Testis (tissue), 2 donors: ENCODE measurements at regions not wholly inside any gene's neighbourhood (a gene's known extent, or its start where the extent isn't known, plus 50 kb on each side); places are given as distances from the start of the nearest gene placed in this dataset.

Source experiments
- DNase-seq: peaks from one replicate; pipeline ENCODE4 v3.0.0-alpha.2; 2019
- H3K27ac ChIP-seq, 2 donors: fragments of 200-600 bp; sonication (generic); one replicate each; pipeline ENCODE4 v1.5.1; 2019
- H3K27me3 ChIP-seq: fragments of 200-600 bp; sonication (generic); one replicate; pipeline ENCODE4 v1.5.1; 2019
- H3K36me3 ChIP-seq: fragments of 200-600 bp; sonication (generic); one replicate; pipeline ENCODE4 v1.5.1; 2017; ENCODE audit warnings: low read depth; ENCODE audit errors: missing control alignments
- H3K4me1 ChIP-seq: fragments of 200-600 bp; sonication (generic); one replicate; pipeline ENCODE4 v1.5.1; 2019
- H3K4me3 ChIP-seq, 2 donors: fragments of 200-600 bp; sonication (generic); one replicate each; pipeline ENCODE4 v1.5.1; 2017 to 2019
- H3K9me3 ChIP-seq: fragments of 200-600 bp; sonication (generic); one replicate; pipeline ENCODE4 v1.5.1; 2017
- CTCF ChIP-seq, 3 experiments: fragments of 450-650 bp in 2 of 3; fragments of 200-600 bp in 1 of 3; sonication (generic) in 1 of 3; IDR thresholded peaks; one replicate each; pipeline ENCODE4 v1.5.1; 2016 to 2019; ENCODE audit warnings: antibody characterized with exemption in 3 of 3, mild to moderate bottlenecking in 2 of 3, moderate library complexity in 1 of 3
- POLR2A ChIP-seq: fragments of 450-650 bp; IDR thresholded peaks from one replicate; pipeline ENCODE4 v1.6.1; 2017; ENCODE audit warnings: antibody characterized with exemption, mild to moderate bottlenecking, moderate library complexity
- WGBS, 2 donors: methylation state at CpG; one replicate each; pipeline ENCODE4 v1.1.5; 2018; 5-methylcytosine and 5-hydroxymethylcytosine counted together
- intact Hi-C: fragments of 100-400 bp; cut with DNase I; formaldehyde crosslinking; loops from one replicate; pipeline ENCODE4 v1.15.1; 2023; ENCODE audit warnings: low total_unique reads

- Histone ChIP-seq H3K36me3 (no peaks in the 10 kb centered on the region), H3K27me3 (no peaks in the 10 kb centered on the region), H3K9me3 (no peaks in the 10 kb centered on the region), H3K4me1 (no peaks in the 10 kb centered on the region), H3K4me3 (no peak overlapping the region), H3K27ac (no peak overlapping the region)
- DNase-seq, result no peak
- TF ChIP-seq CTCF (IDR thresholded peaks at IDR 0.05), result no peak
- TF ChIP-seq POLR2A, result no peak
- 49 to 55% methylated on average over 2 of the region's 2 CpGs for WGBS, 2 donors
- intact Hi-C loops, result no loop called here
Measured at GRCh38 chr12:42996869-42997431, 407.4 kb upstream of the PRICKLE1 start.

- 52 to 73% methylated on average over 2 of the region's 2 CpGs for WGBS, 2 donors
Measured at GRCh38 chr12:42992826-42993225, 403.3 kb upstream of the PRICKLE1 start.

GRCh38 chr12:42990387-42990786, 400.8 kb upstream of the PRICKLE1 start:
- Histone ChIP-seq H3K4me1 (no peaks in the 10 kb centered on the region), H3K27me3 (no peaks in the 10 kb centered on the region), H3K27ac (no peak overlapping the region), H3K36me3 (no peaks in the 10 kb centered on the region), H3K9me3 (no peaks in the 10 kb centered on the region), H3K4me3 (no peak overlapping the region)
- DNase-seq, result no peak
- intact Hi-C loops, result no loop called here
- TF ChIP-seq POLR2A, result no peak
- TF ChIP-seq CTCF (IDR thresholded peaks at IDR 0.05), result no peak

More at GRCh38 chr12:42992826-42993225, 403.3 kb upstream of the PRICKLE1 start:
- DNase-seq, result no peak
- no peak overlapping the region for H3K27ac ChIP-seq
- no peak overlapping the region for H3K4me3 ChIP-seq
- TF ChIP-seq POLR2A (no peak), CTCF (IDR thresholded peaks at IDR 0.05) (no peak)
- H3K9me3 ChIP-seq, result no peaks in the 10 kb centered on the region
- intact Hi-C loops, result no loop called here
- H3K36me3 ChIP-seq, result no peaks in the 10 kb centered on the region
- no peaks in the 10 kb centered on the region for H3K4me1 ChIP-seq
- no peaks in the 10 kb centered on the region for H3K27me3 ChIP-seq

- Histone ChIP-seq H3K9me3 (no peaks in the 10 kb centered on the region), H3K4me1 (no peaks in the 10 kb centered on the region), H3K36me3 (no peaks in the 10 kb centered on the region), H3K4me3 (no peak overlapping the region), H3K27me3 (no peaks in the 10 kb centered on the region), H3K27ac (no peak overlapping the region)
- 76 to 85% methylated on average over 9 of the region's 9 CpGs for WGBS, 2 donors
- intact Hi-C loops, result no loop called here
- TF ChIP-seq CTCF (IDR thresholded peaks at IDR 0.05), result no peak
- no peak for TF ChIP-seq POLR2A
- no peak for DNase-seq
Measured at GRCh38 chr12:42987216-42987650, 397.7 kb upstream of the PRICKLE1 start.

- Histone ChIP-seq H3K4me1 (no peaks in the 10 kb centered on the region), H3K36me3 (no peaks in the 10 kb centered on the region), H3K27ac (no peak overlapping the region), H3K9me3 (no peaks in the 10 kb centered on the region), H3K4me3 (no peak overlapping the region), H3K27me3 (no peaks in the 10 kb centered on the region)
- intact Hi-C loops, result no loop called here
- DNase-seq, result no peak
- TF ChIP-seq POLR2A, result no peak
- 63% methylated on average over 1 of the region's 1 CpG for WGBS, 2 donors
Measured at GRCh38 chr12:42985506-42985905, 396.0 kb upstream of the PRICKLE1 start.
